HCT116 (cell line): ENCODE measurements at regions not wholly inside any gene's neighbourhood (a gene's known extent, or its start where the extent isn't known, plus 50 kb on each side); places are given as distances from the start of the nearest gene placed in this dataset.

Source experiments
- ATAC-seq: fragments of 200-7000 bp; cut with Tn5 transposase; 2 replicates; pipeline ENCODE4 v1.9.1; 2020; ENCODE audit warnings: mild to moderate bottlenecking, moderate library complexity
- BruUV-seq: library from RNA; stranded (reverse); fragments of 400-500 nt; replicated peaks from 2 replicates; lab custom pipeline; 2021; lab: Mats Ljungman, UMichigan
- CTCF ChIA-PET: fragments of 300-600 bp; sonication (Branson Sonifier 250); formaldehyde crosslinking; loops from one replicate; lab custom pipeline; 2021; ENCODE audit warnings: antibody characterized with exemption; lab: Charles Lee
- POLR2A ChIA-PET: fragments of 300-600, 350-600 bp; sonication (Branson Sonifier 250); formaldehyde crosslinking; loops from one replicate; lab custom pipeline; 2021; ENCODE audit warnings: antibody characterized with exemption; lab: Charles Lee
- RAD21 ChIA-PET, 2 experiments: fragments of 300-600 bp; sonication (Branson Sonifier 250); formaldehyde crosslinking; loops; one replicate each; lab custom pipeline; 2023; ENCODE audit warnings: low total read pairs in 2 of 2; ENCODE audit not compliant: uncharacterized antibody in 2 of 2, unreplicated experiment in 2 of 2, low non-redundant PET in 1 of 2; lab: Charles Lee
- DNase-seq: peaks from one replicate; pipeline ENCODE4 v3.0.0-alpha.2; 2010; ENCODE audit warnings: low read depth, low spot score
- H2AFZ ChIP-seq: fragments of 200-600 bp; shearing (Covaris generic), sonication (generic); 2 replicates; pipeline ENCODE4 v1.6.1; 2017; ENCODE audit warnings: low read depth, mixed run types, mixed read lengths, antibody characterized with exemption, low read length; ENCODE audit not compliant: poor library complexity, severe bottlenecking
- H3K27ac ChIP-seq: 2 replicates; pipeline ENCODE4 v1.5.1; 2012; ENCODE audit warnings: low read depth, low read length
- H3K27me3 ChIP-seq: fragments of 200-600 bp; sonication (generic); 2 replicates; pipeline ENCODE4 v1.6.1; 2016; ENCODE audit warnings: mixed run types, low read length, mixed read lengths; ENCODE audit not compliant: insufficient read depth
- H3K36me3 ChIP-seq, 2 experiments: fragments of 200-500 bp in 1 of 2; fragments of 200-600 bp in 1 of 2; sonication (Bioruptor generic) in 1 of 2; sonication (generic) in 1 of 2; 2 replicates each; pipeline versions ENCODE4 v1.5.1 to v1.6.1; 2014 to 2016; ENCODE audit warnings: low read length in 2 of 2, inconsistent platforms in 1 of 2, mixed read lengths in 1 of 2, mixed run types in 1 of 2; ENCODE audit not compliant: insufficient read depth in 2 of 2, control insufficient read depth in 1 of 2
- H3K4me1 ChIP-seq, 2 experiments: fragments of 200-600 bp in 1 of 2; sonication (generic) in 1 of 2; 2 replicates each; pipeline versions ENCODE4 v1.5.1 to v1.6.1; 2012 to 2017; ENCODE audit warnings: low read length in 2 of 2, inconsistent platforms in 1 of 2, mild to moderate bottlenecking in 1 of 2, mixed read lengths in 1 of 2, mixed run types in 1 of 2, moderate library complexity in 1 of 2; ENCODE audit not compliant: insufficient read depth in 2 of 2, control insufficient read depth in 1 of 2
- H3K4me2 ChIP-seq: fragments of 200-600 bp; sonication (generic); 2 replicates; pipeline ENCODE4 v1.6.1; 2017; ENCODE audit warnings: mixed run types, low read length, mixed read lengths
- H3K4me3 ChIP-seq, 2 experiments: fragments of 200-600 bp in 1 of 2; sonication (generic) in 1 of 2; replicated peaks in 1 of 2; 2 replicates each; pipeline ENCODE4 v1.5.1; 2011 to 2016; ENCODE audit warnings: low read length in 2 of 2, control low read depth in 1 of 2, low read depth in 1 of 2, mild to moderate bottlenecking in 1 of 2, mixed read lengths in 1 of 2, mixed run types in 1 of 2
- H3K79me2 ChIP-seq: fragments of 200-600 bp; sonication (generic); 2 replicates; pipeline ENCODE4 v1.6.1; 2017; ENCODE audit warnings: mild to moderate bottlenecking, mixed run types, low read length, moderate library complexity, mixed read lengths; ENCODE audit not compliant: insufficient read depth
- H3K9ac ChIP-seq: fragments of 200-600 bp; sonication (generic); 2 replicates; pipeline ENCODE4 v1.6.1; 2016; ENCODE audit warnings: low read length, mixed read lengths
- H3K9me2 ChIP-seq: fragments of 200-600 bp; sonication (generic), shearing (Covaris generic); 2 replicates; pipeline ENCODE4 v1.6.1; 2017; ENCODE audit warnings: mixed run types, mild to moderate bottlenecking, moderate library complexity; ENCODE audit not compliant: insufficient read depth
- H3K9me3 ChIP-seq, 2 experiments: fragments of 200-500 bp in 1 of 2; fragments of 200-600 bp in 1 of 2; sonication (Bioruptor generic) in 1 of 2; sonication (generic) in 1 of 2; 2 replicates each; pipeline ENCODE4 v1.6.1; 2014 to 2017; ENCODE audit warnings: low read length in 2 of 2, mixed read lengths in 2 of 2, inconsistent platforms in 1 of 2, low read depth in 1 of 2, mild to moderate bottlenecking in 1 of 2, mixed run types in 1 of 2, moderate library complexity in 1 of 2; ENCODE audit not compliant: control insufficient read depth in 1 of 2, insufficient read depth in 1 of 2
- H4K20me1 ChIP-seq: fragments of 200-600 bp; sonication (generic), shearing (Covaris generic); 2 replicates; pipeline ENCODE4 v1.6.1; 2017; ENCODE audit warnings: mixed run types, mild to moderate bottlenecking, moderate library complexity; ENCODE audit not compliant: insufficient read depth
- CBX3 ChIP-seq: IDR thresholded peaks from 2 replicates; pipeline ENCODE4 v1.6.1; 2012; ENCODE audit warnings: low read depth
- EGR1 ChIP-seq: IDR thresholded peaks from 2 replicates; pipeline ENCODE4 v1.6.1; 2012; ENCODE audit warnings: low read depth
- ELF1 ChIP-seq: IDR thresholded peaks from 2 replicates; pipeline ENCODE4 v1.6.1; 2012; ENCODE audit warnings: low read depth, borderline replicate concordance
- EZH2 ChIP-seq: fragments of 200-600 bp; sonication (generic); IDR thresholded peaks from 2 replicates; pipeline ENCODE4 v1.6.1; 2017; ENCODE audit warnings: antibody characterized with exemption, mixed run types
- EZH2phosphoT487 ChIP-seq: fragments of 200-600 bp; IDR thresholded peaks from 2 replicates; pipeline ENCODE4 v1.6.1; 2018; ENCODE audit warnings: antibody characterized with exemption, borderline replicate concordance
- FOSL1 ChIP-seq: IDR thresholded peaks from 2 replicates; pipeline ENCODE4 v1.6.1; 2012; ENCODE audit warnings: low read depth
- POLR2A ChIP-seq: IDR thresholded peaks from 2 replicates; pipeline ENCODE4 v1.7.0; 2011; ENCODE audit warnings: borderline replicate concordance; ENCODE audit not compliant: insufficient read depth, insufficient read length; ENCODE audit errors: extremely low read depth
- POLR2AphosphoS5 ChIP-seq: IDR thresholded peaks from 2 replicates; pipeline ENCODE4 v1.6.1; 2011; ENCODE audit warnings: mild to moderate bottlenecking, low read depth, low read length, moderate library complexity
- SIN3A ChIP-seq: IDR thresholded peaks from 2 replicates; pipeline ENCODE4 v1.6.1; 2012; ENCODE audit warnings: low read depth
- SP1 ChIP-seq: IDR thresholded peaks from 2 replicates; pipeline ENCODE4 v1.6.1; 2012; ENCODE audit warnings: low read depth
- SRF ChIP-seq: IDR thresholded peaks from 2 replicates; pipeline ENCODE4 v1.6.1; 2012; ENCODE audit warnings: low read depth
- TCF7L2 ChIP-seq: IDR thresholded peaks from 2 replicates; pipeline ENCODE4 v1.7.0; 2011; ENCODE audit warnings: borderline replicate concordance, inconsistent platforms; ENCODE audit not compliant: insufficient read depth, insufficient read length; ENCODE audit errors: extremely low read depth
- YY1 ChIP-seq: IDR thresholded peaks from 2 replicates; pipeline ENCODE4 v1.6.1; 2011; ENCODE audit warnings: low read length, low read depth, moderate library complexity, mild to moderate bottlenecking; ENCODE audit not compliant: insufficient replicate concordance; ENCODE audit errors: extremely low read depth
- intact Hi-C: fragments of 100-400 bp; cut with micrococcal nuclease; formaldehyde crosslinking; loops from 2 replicates; pipeline ENCODE4 v1.10.0; 2022
- TF ChIP-seq, protein P1 (sequence below): IDR thresholded peaks from 2 replicates; pipeline ENCODE4 v1.6.1; 2012
- TF ChIP-seq, protein P2 (sequence below), 3 experiments: fragments of 200-600 bp in 1 of 3; sonication (generic) in 1 of 3; IDR thresholded peaks in 2 of 3; conservative IDR thresholded peaks in 1 of 3; 2 replicates each; pipeline ENCODE4 v1.5.1; 2012 to 2017; ENCODE audit warnings: low read depth in 2 of 3, low read length in 2 of 3, antibody characterized with exemption in 1 of 3, borderline replicate concordance in 1 of 3, control low read depth in 1 of 3, mild to moderate bottlenecking in 1 of 3, mixed read lengths in 1 of 3, mixed run types in 1 of 3, moderate library complexity in 1 of 3; ENCODE audit not compliant: insufficient read depth in 1 of 3
- TF ChIP-seq, protein P3 (sequence below): IDR thresholded peaks from 2 replicates; pipeline ENCODE4 v1.6.1; 2012
- TF ChIP-seq, protein P4 (sequence below): IDR thresholded peaks from 2 replicates; pipeline ENCODE4 v1.6.1; 2011; ENCODE audit warnings: mild to moderate bottlenecking, low read length, moderate library complexity; ENCODE audit not compliant: insufficient replicate concordance; ENCODE audit errors: extremely low read depth

DNA sequence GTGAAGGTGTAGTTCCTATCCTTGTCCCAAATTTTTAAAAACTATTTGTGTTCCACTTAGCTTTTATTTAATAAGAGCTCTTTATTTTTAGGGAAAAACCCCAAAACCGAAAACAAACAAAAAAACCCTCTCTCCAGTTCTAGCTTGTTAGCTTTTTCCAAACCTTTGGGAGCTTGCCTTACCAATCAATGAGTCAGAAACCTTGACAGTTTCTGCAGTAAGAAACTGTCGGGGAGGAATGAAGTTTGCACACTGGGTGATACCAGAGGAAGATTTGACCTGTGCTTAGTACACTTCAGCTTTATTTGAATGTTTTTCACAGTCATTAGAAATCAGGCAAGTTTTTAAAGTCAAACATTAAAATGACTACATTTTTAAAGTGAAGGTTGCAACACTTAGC lies 105.0 kb downstream of the FAT3 start:
- H3K36me3 ChIP-seq = no peaks in the 10 kb centered on the region
- no peaks in the 10 kb centered on the region for H3K79me2 ChIP-seq
- no peak overlapping the region for H3K27ac ChIP-seq
- no peak for ATAC-seq
- BruUV-seq = no TSS peak
- H3K9ac ChIP-seq = no peak overlapping the region
- TF ChIP-seq SRF (no peak), SP1 (no peak), FOSL1 (no peak), SIN3A (no peak), EZH2 (no peak), ELF1 (no peak), CBX3 (no peak), EGR1 (no peak), TCF7L2 (no peak), POLR2AphosphoS5 (no peak), EZH2phosphoT487 (no peak), YY1 (no peak), POLR2A (no peak)
- TF ChIP-seq, protein P1, sequence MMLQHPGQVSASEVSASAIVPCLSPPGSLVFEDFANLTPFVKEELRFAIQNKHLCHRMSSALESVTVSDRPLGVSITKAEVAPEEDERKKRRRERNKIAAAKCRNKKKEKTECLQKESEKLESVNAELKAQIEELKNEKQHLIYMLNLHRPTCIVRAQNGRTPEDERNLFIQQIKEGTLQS = no peak
- TF ChIP-seq, protein P2, sequence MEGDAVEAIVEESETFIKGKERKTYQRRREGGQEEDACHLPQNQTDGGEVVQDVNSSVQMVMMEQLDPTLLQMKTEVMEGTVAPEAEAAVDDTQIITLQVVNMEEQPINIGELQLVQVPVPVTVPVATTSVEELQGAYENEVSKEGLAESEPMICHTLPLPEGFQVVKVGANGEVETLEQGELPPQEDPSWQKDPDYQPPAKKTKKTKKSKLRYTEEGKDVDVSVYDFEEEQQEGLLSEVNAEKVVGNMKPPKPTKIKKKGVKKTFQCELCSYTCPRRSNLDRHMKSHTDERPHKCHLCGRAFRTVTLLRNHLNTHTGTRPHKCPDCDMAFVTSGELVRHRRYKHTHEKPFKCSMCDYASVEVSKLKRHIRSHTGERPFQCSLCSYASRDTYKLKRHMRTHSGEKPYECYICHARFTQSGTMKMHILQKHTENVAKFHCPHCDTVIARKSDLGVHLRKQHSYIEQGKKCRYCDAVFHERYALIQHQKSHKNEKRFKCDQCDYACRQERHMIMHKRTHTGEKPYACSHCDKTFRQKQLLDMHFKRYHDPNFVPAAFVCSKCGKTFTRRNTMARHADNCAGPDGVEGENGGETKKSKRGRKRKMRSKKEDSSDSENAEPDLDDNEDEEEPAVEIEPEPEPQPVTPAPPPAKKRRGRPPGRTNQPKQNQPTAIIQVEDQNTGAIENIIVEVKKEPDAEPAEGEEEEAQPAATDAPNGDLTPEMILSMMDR (IDR thresholded peaks at IDR 0.05 in 2 of 3, conservative IDR thresholded peaks at IDR 0.05 in 1 of 3; ENCODE audit: borderline replicate concordance in 1 of 3, insufficient read depth in 1 of 3, low read depth in 2 of 3, low read length in 2 of 3) = no peak
- TF ChIP-seq, protein P3, sequence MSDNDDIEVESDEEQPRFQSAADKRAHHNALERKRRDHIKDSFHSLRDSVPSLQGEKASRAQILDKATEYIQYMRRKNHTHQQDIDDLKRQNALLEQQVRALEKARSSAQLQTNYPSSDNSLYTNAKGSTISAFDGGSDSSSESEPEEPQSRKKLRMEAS = no peak
- TF ChIP-seq, protein P4, sequence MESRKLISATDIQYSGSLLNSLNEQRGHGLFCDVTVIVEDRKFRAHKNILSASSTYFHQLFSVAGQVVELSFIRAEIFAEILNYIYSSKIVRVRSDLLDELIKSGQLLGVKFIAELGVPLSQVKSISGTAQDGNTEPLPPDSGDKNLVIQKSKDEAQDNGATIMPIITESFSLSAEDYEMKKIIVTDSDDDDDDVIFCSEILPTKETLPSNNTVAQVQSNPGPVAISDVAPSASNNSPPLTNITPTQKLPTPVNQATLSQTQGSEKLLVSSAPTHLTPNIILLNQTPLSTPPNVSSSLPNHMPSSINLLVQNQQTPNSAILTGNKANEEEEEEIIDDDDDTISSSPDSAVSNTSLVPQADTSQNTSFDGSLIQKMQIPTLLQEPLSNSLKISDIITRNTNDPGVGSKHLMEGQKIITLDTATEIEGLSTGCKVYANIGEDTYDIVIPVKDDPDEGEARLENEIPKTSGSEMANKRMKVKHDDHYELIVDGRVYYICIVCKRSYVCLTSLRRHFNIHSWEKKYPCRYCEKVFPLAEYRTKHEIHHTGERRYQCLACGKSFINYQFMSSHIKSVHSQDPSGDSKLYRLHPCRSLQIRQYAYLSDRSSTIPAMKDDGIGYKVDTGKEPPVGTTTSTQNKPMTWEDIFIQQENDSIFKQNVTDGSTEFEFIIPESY = no peak
- H3K9me2 ChIP-seq = no peaks in the 10 kb centered on the region
- no peak overlapping the region for H2AFZ ChIP-seq
- POLR2A ChIA-PET = no interaction called here
- peaks cover 0 to 4% of the 10 kb centered on the region in 2 experiments; a peak in 2 of 4 replicates for H3K9me3 ChIP-seq
- H3K27me3 ChIP-seq = no peaks in the 10 kb centered on the region
- RAD21 ChIA-PET = no interaction called here
- no peak for DNase-seq
- no peaks in the 10 kb centered on the region for H3K4me1 ChIP-seq
- intact Hi-C loops = no loop called here
- no peak overlapping the region for H3K4me2 ChIP-seq
- no peak overlapping the region for H3K4me3 ChIP-seq
- no peaks in the 10 kb centered on the region for H4K20me1 ChIP-seq
- CTCF ChIA-PET = no interaction called here
